ENCODE measurements at regions not wholly inside any gene's neighbourhood (a gene's known extent, or its start where the extent isn't known, plus 50 kb on each side); places are given as distances from the start of the nearest gene placed in this dataset.

GRCh38 chr2:66032226-66032775 lies 402.6 kb upstream of the MEIS1 start:
- TF ChIP-seq CTCF (IDR thresholded peaks at IDR 0.05) (no peak), EZH2 (IDR thresholded peaks at IDR 0.05; ENCODE audit: borderline replicate concordance, insufficient read depth, low read depth, low read length, poor library complexity, severe bottlenecking) (no peak)
- Histone ChIP-seq H2AFZ (ENCODE audit: insufficient read depth, low read depth, low read length, poor library complexity, severe bottlenecking) (no peak overlapping the region), H3K4me1 (ENCODE audit: control insufficient read depth in 2 of 2, insufficient read depth in 2 of 2, low read length in 2 of 2) (no peaks in the 10 kb centered on the region), H3K4me3 (ENCODE audit: control extremely low read depth in 1 of 5, extremely low read depth in 1 of 5, insufficient read depth in 1 of 5, low read depth in 2 of 5, low read length in 4 of 5) (no peak overlapping the region), H3K9me3 (ENCODE audit: control extremely low read depth in 1 of 3, control insufficient read depth in 2 of 3, insufficient read depth in 1 of 3, low read length in 2 of 3) (no peaks in the 10 kb centered on the region), H3K4me2 (replicated peaks; ENCODE audit: low read depth, low read length, poor library complexity, severe bottlenecking) (no peak overlapping the region), H3K9ac (ENCODE audit: low read length) (no peak overlapping the region), H3K27me3 (replicated peaks in 1 of 4; ENCODE audit: control extremely low read depth in 1 of 4, control insufficient read depth in 3 of 4, insufficient read depth in 4 of 4, low read length in 3 of 4) (no peaks in the 10 kb centered on the region), H3K36me3 (replicated peaks in 1 of 2; ENCODE audit: control extremely low read depth in 1 of 2, control insufficient read depth in 1 of 2, extremely low read depth in 1 of 2, insufficient read depth in 2 of 2, low read length in 1 of 2) (no peaks in the 10 kb centered on the region), H3K27ac (ENCODE audit: low read length in 2 of 2) (no peak overlapping the region), H4K20me1 (ENCODE audit: control insufficient read depth, insufficient read depth, low read length, poor library complexity, severe bottlenecking) (no peaks in the 10 kb centered on the region), H3K79me2 (ENCODE audit: control insufficient read depth, insufficient read depth, low read length) (no peaks in the 10 kb centered on the region)
- no peak overlapping the region for H3K4me3 Mint-ChIP-seq
- no peaks in the 10 kb centered on the region for H3K4me1 Mint-ChIP-seq
- WGBS (ENCODE audit: insufficient coverage), result no CpG with 5 or more reads among the region's 1 CpG
- ChIA-PET CTCF (no interaction called here), POLR2A (no interaction called here)
- no peaks in the 10 kb centered on the region for H3K9me3 Mint-ChIP-seq (ENCODE audit: insufficient read depth)
- no peak overlapping the region for H3K27ac Mint-ChIP-seq
- intact Hi-C loops (cut with micrococcal nuclease), result no loop called here
- H3K27me3 Mint-ChIP-seq, result peaks cover 4% of the 10 kb centered on the region
- DNase-seq (no peak), ATAC-seq (ENCODE audit: low read depth) (no peak)

- no peak overlapping the region for H3K27ac ChIP-seq (ENCODE audit: low read length in 2 of 2)
- TF ChIP-seq EZH2 (IDR thresholded peaks at IDR 0.05; ENCODE audit: borderline replicate concordance, insufficient read depth, low read depth, low read length, poor library complexity, severe bottlenecking) (no peak), CTCF (IDR thresholded peaks at IDR 0.05) (no peak)
- ChIA-PET CTCF (no interaction called here), POLR2A (no interaction called here)
- H3K9ac ChIP-seq (ENCODE audit: low read length), result no peak overlapping the region
- no peaks in the 10 kb centered on the region for H3K4me1 Mint-ChIP-seq
- no peak overlapping the region for H3K4me2 ChIP-seq (replicated peaks; ENCODE audit: low read depth, low read length, poor library complexity, severe bottlenecking)
- H3K36me3 ChIP-seq (replicated peaks in 1 of 2; ENCODE audit: control extremely low read depth in 1 of 2, control insufficient read depth in 1 of 2, extremely low read depth in 1 of 2, insufficient read depth in 2 of 2, low read length in 1 of 2), result no peaks in the 10 kb centered on the region
- H3K27ac Mint-ChIP-seq, result no peak overlapping the region
- intact Hi-C loops (cut with micrococcal nuclease), result no loop called here
- H4K20me1 ChIP-seq (ENCODE audit: control insufficient read depth, insufficient read depth, low read length, poor library complexity, severe bottlenecking), result no peaks in the 10 kb centered on the region
- H2AFZ ChIP-seq (ENCODE audit: insufficient read depth, low read depth, low read length, poor library complexity, severe bottlenecking), result no peak overlapping the region
- no peak overlapping the region for H3K4me3 ChIP-seq (ENCODE audit: control extremely low read depth in 1 of 5, extremely low read depth in 1 of 5, insufficient read depth in 1 of 5, low read depth in 2 of 5, low read length in 4 of 5)
- H3K9me3 Mint-ChIP-seq (ENCODE audit: insufficient read depth), result no peaks in the 10 kb centered on the region
- no peaks in the 10 kb centered on the region for H3K4me1 ChIP-seq (ENCODE audit: control insufficient read depth in 2 of 2, insufficient read depth in 2 of 2, low read length in 2 of 2)
- no peaks in the 10 kb centered on the region for H3K9me3 ChIP-seq (ENCODE audit: control extremely low read depth in 1 of 3, control insufficient read depth in 2 of 3, insufficient read depth in 1 of 3, low read length in 2 of 3)
- DNase-seq, result no peak
- H3K4me3 Mint-ChIP-seq, result no peak overlapping the region
- no peaks in the 10 kb centered on the region for H3K27me3 ChIP-seq (replicated peaks in 1 of 4; ENCODE audit: control extremely low read depth in 1 of 4, control insufficient read depth in 3 of 4, insufficient read depth in 4 of 4, low read length in 3 of 4)
- no peak for ATAC-seq (ENCODE audit: low read depth)
- WGBS (ENCODE audit: insufficient coverage), result 93% methylated on average over 3 of the region's 4 CpGs
- H3K27me3 Mint-ChIP-seq, result peaks cover 4% of the 10 kb centered on the region
- no peaks in the 10 kb centered on the region for H3K79me2 ChIP-seq (ENCODE audit: control insufficient read depth, insufficient read depth, low read length)
These were observed 403.7 kb upstream of the MEIS1 start for GRCh38 chr2:66031236-66031635.

Measured in B cell (primary cell).